MCF 10A (cell line): ENCODE measurements at regions not wholly inside any gene's neighbourhood (a gene's known extent, or its start where the extent isn't known, plus 50 kb on each side); places are given as distances from the start of the nearest gene placed in this dataset.

Experiments used
- BruUV-seq: library from RNA; stranded (reverse); fragments of 400-500 nt; replicated peaks from 2 replicates; lab custom pipeline; 2021; lab: Mats Ljungman, UMichigan
- CTCF ChIA-PET: fragments of 300-600 bp; sonication (Branson Sonifier 250); formaldehyde crosslinking; extraction: SDS; loops from one replicate; lab custom pipeline; 2021; ENCODE audit warnings: antibody characterized with exemption, inconsistent platforms; lab: Yijun Ruan, JAX
- POLR2A ChIA-PET: fragments of 300-600, 350-650 bp; sonication (Branson Sonifier 250); formaldehyde crosslinking; extraction: SDS; loops from one replicate; lab custom pipeline; 2020; ENCODE audit warnings: antibody characterized with exemption, inconsistent platforms; lab: Yijun Ruan, JAX
- DNase-seq: peaks from one replicate; pipeline ENCODE4 v3.0.0-alpha.2; 2018; ENCODE audit not compliant: unreplicated experiment
- H3K27ac Mint-ChIP-seq: one replicate; pipeline ENCODE4 v1.8.0; 2022; ENCODE audit warnings: mild to moderate bottlenecking, low read depth, mixed read lengths; ENCODE audit not compliant: unreplicated experiment
- H3K27me3 Mint-ChIP-seq: one replicate; pipeline ENCODE4 v1.8.0; 2022; ENCODE audit warnings: mixed read lengths; ENCODE audit not compliant: insufficient read depth, unreplicated experiment
- H3K36me3 Mint-ChIP-seq: one replicate; pipeline ENCODE4 v1.8.0; 2022; ENCODE audit warnings: mild to moderate bottlenecking, moderate library complexity, mixed read lengths; ENCODE audit not compliant: insufficient read depth, unreplicated experiment
- H3K4me1 Mint-ChIP-seq: one replicate; pipeline ENCODE4 v1.8.0; 2022; ENCODE audit warnings: mixed read lengths; ENCODE audit not compliant: insufficient read depth, unreplicated experiment
- H3K4me3 Mint-ChIP-seq: one replicate; pipeline ENCODE4 v1.8.0; 2022; ENCODE audit warnings: mild to moderate bottlenecking, moderate library complexity, mixed read lengths; ENCODE audit not compliant: unreplicated experiment
- H3K9me3 Mint-ChIP-seq: one replicate; pipeline ENCODE4 v1.8.0; 2022; ENCODE audit warnings: mixed read lengths; ENCODE audit not compliant: unreplicated experiment
- intact Hi-C: fragments of 100-400 bp; cut with micrococcal nuclease; formaldehyde crosslinking; loops from 2 replicates; pipeline ENCODE4 v1.14.1; 2022
- TF ChIP-seq, protein P1 (sequence below): fragments of 200-600 bp; IDR thresholded peaks from one replicate; pipeline ENCODE4 v1.8.0; 2022; ENCODE audit warnings: antibody characterized with exemption, mild to moderate bottlenecking; ENCODE audit not compliant: unreplicated experiment

DNA sequence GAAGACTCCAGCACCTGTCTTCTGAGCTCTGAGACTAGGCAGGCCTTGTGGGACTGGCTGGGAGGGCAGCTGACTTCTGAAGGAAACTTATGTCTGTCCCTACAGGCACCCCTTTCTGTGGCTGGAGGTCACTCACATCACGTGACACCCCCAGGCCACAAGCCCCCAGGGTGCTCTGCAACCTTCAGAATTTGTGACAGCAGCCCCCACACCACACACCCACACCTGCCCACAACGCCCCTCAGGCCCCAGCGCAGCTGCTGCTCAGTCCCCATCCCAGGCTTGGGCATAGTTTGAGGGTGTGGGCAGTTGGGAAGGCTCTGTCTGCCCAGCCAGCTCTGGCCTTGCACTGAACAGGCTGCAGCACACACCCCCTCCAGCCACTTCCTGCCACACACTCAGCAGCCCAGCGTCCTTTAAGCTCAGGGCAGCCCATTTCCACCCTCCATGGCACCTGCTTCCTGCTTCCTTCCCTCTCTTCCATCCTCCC is 80.0 kb upstream of the UNC5B start:
- no peak for DNase-seq
- Mint-ChIP-seq H3K36me3 (no peaks in the 10 kb centered on the region), H3K4me1 (peaks cover 5% of the 10 kb centered on the region), H3K9me3 (no peaks in the 10 kb centered on the region), H3K27me3 (peaks cover 56% of the 10 kb centered on the region), H3K4me3 (no peak overlapping the region), H3K27ac (no peak overlapping the region)
- POLR2A ChIA-PET: interaction anchor here (0.7 kb wide), 1 partner anchor 82 kb away, joined by 3 read pairs; no protein-coding TSS in a partner anchor
- intact Hi-C loops: no loop called here
- no TSS peak for BruUV-seq
- CTCF ChIA-PET: interaction anchor here (0.6 to 0.7 kb wide), 2 partner anchors 75 to 333 kb away, joined by 3 read pairs; no protein-coding TSS in a partner anchor
- TF ChIP-seq, protein P1, sequence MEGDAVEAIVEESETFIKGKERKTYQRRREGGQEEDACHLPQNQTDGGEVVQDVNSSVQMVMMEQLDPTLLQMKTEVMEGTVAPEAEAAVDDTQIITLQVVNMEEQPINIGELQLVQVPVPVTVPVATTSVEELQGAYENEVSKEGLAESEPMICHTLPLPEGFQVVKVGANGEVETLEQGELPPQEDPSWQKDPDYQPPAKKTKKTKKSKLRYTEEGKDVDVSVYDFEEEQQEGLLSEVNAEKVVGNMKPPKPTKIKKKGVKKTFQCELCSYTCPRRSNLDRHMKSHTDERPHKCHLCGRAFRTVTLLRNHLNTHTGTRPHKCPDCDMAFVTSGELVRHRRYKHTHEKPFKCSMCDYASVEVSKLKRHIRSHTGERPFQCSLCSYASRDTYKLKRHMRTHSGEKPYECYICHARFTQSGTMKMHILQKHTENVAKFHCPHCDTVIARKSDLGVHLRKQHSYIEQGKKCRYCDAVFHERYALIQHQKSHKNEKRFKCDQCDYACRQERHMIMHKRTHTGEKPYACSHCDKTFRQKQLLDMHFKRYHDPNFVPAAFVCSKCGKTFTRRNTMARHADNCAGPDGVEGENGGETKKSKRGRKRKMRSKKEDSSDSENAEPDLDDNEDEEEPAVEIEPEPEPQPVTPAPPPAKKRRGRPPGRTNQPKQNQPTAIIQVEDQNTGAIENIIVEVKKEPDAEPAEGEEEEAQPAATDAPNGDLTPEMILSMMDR: no peak

DNA sequence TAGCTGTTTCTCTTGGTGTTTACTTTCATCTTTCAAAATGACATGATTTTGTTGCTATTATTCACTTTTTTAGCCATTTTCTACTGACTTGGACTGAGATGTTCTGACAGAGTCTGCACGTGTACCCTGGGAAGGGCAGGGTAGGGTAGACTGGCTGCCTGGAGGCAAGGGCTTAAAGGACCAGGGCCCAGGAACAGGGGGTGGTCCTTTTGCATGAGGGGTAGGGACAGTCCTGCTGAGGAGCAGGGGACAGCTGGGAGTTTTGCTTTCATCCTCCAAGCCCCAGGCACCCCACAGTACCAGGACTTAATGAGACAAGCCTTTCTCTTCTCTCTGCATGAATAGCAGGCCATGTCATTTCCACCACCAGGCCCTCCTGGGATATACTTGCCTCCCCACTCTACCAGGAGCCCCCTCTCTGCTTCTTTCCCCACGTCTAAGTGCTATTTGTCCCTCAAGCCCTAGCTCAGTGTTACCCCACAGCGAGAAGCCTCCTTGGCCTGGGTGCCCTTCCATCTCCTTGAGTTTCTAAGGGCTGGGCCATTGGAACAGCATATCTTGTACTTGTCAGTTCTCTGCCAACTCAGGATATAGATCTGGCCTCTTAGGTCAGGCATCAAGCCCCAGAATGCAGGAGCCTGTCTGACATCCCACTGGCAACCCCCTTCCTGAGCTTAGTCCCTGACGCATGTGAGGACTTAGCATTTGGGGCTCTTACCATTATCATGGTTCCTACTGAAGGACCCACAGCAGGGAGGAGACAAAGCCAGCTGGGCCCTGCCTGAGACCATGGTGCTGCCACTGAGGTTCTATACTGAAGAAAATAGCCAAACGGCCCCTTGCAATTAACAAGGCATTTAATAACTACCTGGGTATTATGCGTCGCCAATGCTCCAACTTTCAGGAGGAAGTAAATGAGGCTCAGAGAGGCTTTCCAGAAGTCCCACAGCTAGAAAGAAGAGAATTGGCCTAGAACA is 78.4 kb upstream of the UNC5B start:
- Mint-ChIP-seq H3K9me3 (no peaks in the 10 kb centered on the region), H3K4me3 (no peak overlapping the region), H3K4me1 (no peaks in the 10 kb centered on the region), H3K36me3 (no peaks in the 10 kb centered on the region), H3K27me3 (peaks cover 66% of the 10 kb centered on the region), H3K27ac (no peak overlapping the region)
- ChIA-PET POLR2A (no interaction called here), CTCF (no interaction called here)
- TF ChIP-seq, protein P1: no peak
- intact Hi-C loops: no loop called here
- no peak for DNase-seq
- no TSS peak for BruUV-seq

DNA sequence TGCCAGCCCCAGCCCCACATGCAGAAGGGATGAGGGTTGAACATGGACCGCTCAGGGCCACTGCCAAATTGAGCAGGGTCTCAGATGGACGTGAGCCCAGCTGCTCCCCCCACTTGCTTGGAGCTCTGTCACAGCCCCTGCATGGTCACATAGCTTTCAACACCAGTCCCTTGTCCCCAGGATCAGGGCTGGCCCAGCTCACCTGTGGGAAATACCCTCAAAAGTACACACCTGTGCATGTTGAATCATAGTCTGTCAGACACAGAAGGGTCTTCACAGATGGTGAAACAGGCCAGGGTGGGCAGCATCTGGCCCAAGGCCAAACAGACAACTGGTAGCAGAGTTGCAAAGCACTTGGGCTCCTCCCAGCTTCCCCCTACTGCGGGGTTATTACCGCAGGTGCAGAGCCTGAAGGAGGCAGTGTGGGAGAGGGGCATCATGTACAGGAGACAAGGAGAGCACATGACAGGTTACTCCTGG is 77.6 kb upstream of the UNC5B start:
- CTCF ChIA-PET: no interaction called here
- Mint-ChIP-seq H3K9me3 (no peaks in the 10 kb centered on the region), H3K4me3 (no peak overlapping the region), H3K4me1 (no peaks in the 10 kb centered on the region), H3K27ac (no peak overlapping the region), H3K27me3 (peaks cover 74% of the 10 kb centered on the region), H3K36me3 (no peaks in the 10 kb centered on the region)
- BruUV-seq: no TSS peak
- intact Hi-C loops: no loop called here
- POLR2A ChIA-PET: no interaction called here
- no peak for DNase-seq
- TF ChIP-seq, protein P1: no peak

DNA sequence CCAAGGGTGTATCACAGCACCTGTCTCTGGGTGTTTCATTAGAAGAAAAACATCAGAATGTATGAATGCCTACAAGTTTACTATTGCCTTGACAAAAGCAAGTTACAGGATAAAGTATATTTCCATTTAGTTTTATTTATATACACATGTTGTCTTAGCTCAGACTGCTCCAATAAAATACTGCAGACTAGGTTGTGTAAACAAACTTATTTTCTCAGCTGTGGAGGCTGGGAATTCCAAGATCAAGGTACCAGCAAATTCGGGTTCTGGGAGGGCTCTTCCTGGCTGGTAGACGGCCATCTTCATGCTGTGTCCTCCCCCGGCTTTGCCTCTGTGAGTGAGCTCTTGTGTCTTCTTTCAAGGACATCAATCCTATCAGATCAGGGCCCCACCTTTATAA is 77.1 kb upstream of the UNC5B start:
- no peak overlapping the region for H3K27ac Mint-ChIP-seq
- ChIA-PET POLR2A (no interaction called here), CTCF (no interaction called here)
- H3K36me3 Mint-ChIP-seq: no peaks in the 10 kb centered on the region
- H3K4me3 Mint-ChIP-seq: no peak overlapping the region
- no peaks in the 10 kb centered on the region for H3K9me3 Mint-ChIP-seq
- intact Hi-C loops: no loop called here
- TF ChIP-seq, protein P1: no peak
- BruUV-seq: no TSS peak
- H3K27me3 Mint-ChIP-seq: peaks cover 75% of the 10 kb centered on the region
- H3K4me1 Mint-ChIP-seq: no peaks in the 10 kb centered on the region
- no peak for DNase-seq
